Activated effector memory CD4-positive, alpha-beta T cell treated with Interleukin-2 at 50 U/mL for 16 hours (primary cell): ENCODE measurements at regions not wholly inside any gene's neighbourhood (a gene's known extent, or its start where the extent isn't known, plus 50 kb on each side); places are given as distances from the start of the nearest gene placed in this dataset.

Source experiments
- DNase-seq: peaks from one replicate; pipeline ENCODE4 v3.0.0-alpha.2; 2020

- DNase-seq = no peak
Measured at GRCh38 chr6:100176311-100176950, 182.4 kb upstream of the MCHR2 start.

GRCh38 chr6:100175814-100176310, 181.8 kb upstream of the MCHR2 start:
- no peak for DNase-seq

GRCh38 chr6:100173211-100173610, 179.2 kb upstream of the MCHR2 start:
- DNase-seq = no peak

GRCh38 chr6:100172322-100172713, 178.3 kb upstream of the MCHR2 start:
- no peak for DNase-seq

GRCh38 chr6:100171533-100172321, 177.7 kb upstream of the MCHR2 start:
- DNase-seq = no peak

GRCh38 chr6:100168148-100168547, 174.1 kb upstream of the MCHR2 start:
- DNase-seq = no peak

- DNase-seq = no peak
Measured at GRCh38 chr6:100167585-100167984, 173.6 kb upstream of the MCHR2 start.

- no peak for DNase-seq
Measured at GRCh38 chr6:100166956-100167355, 172.9 kb upstream of the MCHR2 start.

- DNase-seq = no peak
Measured at GRCh38 chr6:100165442-100165841, 171.4 kb upstream of the MCHR2 start.

- DNase-seq = no peak
Measured at GRCh38 chr6:100163035-100163434, 169.0 kb upstream of the MCHR2 start.

- no peak for DNase-seq
Measured at GRCh38 chr6:100161782-100162365, 167.9 kb upstream of the MCHR2 start.

- no peak for DNase-seq
Measured at GRCh38 chr6:100160930-100161329, 166.9 kb upstream of the MCHR2 start.

- DNase-seq = no peak
Measured at GRCh38 chr6:100155141-100155540, 161.1 kb upstream of the MCHR2 start.

- no peak for DNase-seq
Measured at GRCh38 chr6:100153636-100154275, 159.7 kb upstream of the MCHR2 start.

GRCh38 chr6:100152201-100152600, 158.2 kb upstream of the MCHR2 start:
- DNase-seq = no peak

- DNase-seq = no peak
Measured at GRCh38 chr6:100144991-100145390, 151.0 kb upstream of the MCHR2 start.

- DNase-seq = no peak
Measured at GRCh38 chr6:100138346-100139022, 144.5 kb upstream of the MCHR2 start.

GRCh38 chr6:100137759-100138158, 143.7 kb upstream of the MCHR2 start:
- DNase-seq = no peak

- DNase-seq = no peak
Measured at GRCh38 chr6:100136590-100136989, 142.6 kb upstream of the MCHR2 start.

- no peak for DNase-seq
Measured at GRCh38 chr6:100135977-100136376, 142.0 kb upstream of the MCHR2 start.

- DNase-seq = no peak
Measured at GRCh38 chr6:100134703-100135102, 140.7 kb upstream of the MCHR2 start.

- no peak for DNase-seq
Measured at GRCh38 chr6:100134297-100134696, 140.3 kb upstream of the MCHR2 start.

GRCh38 chr6:100132005-100132404, 138.0 kb upstream of the MCHR2 start:
- DNase-seq = no peak
